ENCODE measurements at regions not wholly inside any gene's neighbourhood (a gene's known extent, or its start where the extent isn't known, plus 50 kb on each side); places are given as distances from the start of the nearest gene placed in this dataset.

GRCh38 chr2:14867853-14868252 lies 235.3 kb downstream of the LRATD1 start:
- TF ChIP-seq POLR2A (IDR thresholded peaks at IDR 0.05) (no peak), CTCF (IDR thresholded peaks at IDR 0.05) (no peak)
